Cardiac muscle cell (in vitro differentiated cells and primary cell): ENCODE measurements at regions not wholly inside any gene's neighbourhood (a gene's known extent, or its start where the extent isn't known, plus 50 kb on each side); places are given as distances from the start of the nearest gene placed in this dataset.

Experiments used
- DNase-seq, 2 donors: peaks; one replicate each; pipeline versions ENCODE4 v3.0.0 to v3.0.0-alpha.2; 2010 to 2017; ENCODE audit warnings: low read depth in 1 of 2, low spot score in 1 of 2
- H3K27ac ChIP-seq: fragments of 200-600 bp; sonication (generic); 2 replicates; pipeline ENCODE4 v1.5.1; 2016
- H3K27me3 ChIP-seq: fragments of 200-600 bp; sonication (generic); 2 replicates; pipeline ENCODE4 v1.6.0; 2016; ENCODE audit warnings: control low read depth
- H3K36me3 ChIP-seq: fragments of 200-600 bp; sonication (generic); 2 replicates; pipeline ENCODE4 v1.5.1; 2016; ENCODE audit warnings: control low read depth
- H3K4me1 ChIP-seq: fragments of 200-600 bp; sonication (generic); 2 replicates; pipeline ENCODE4 v1.8.1; 2017; ENCODE audit warnings: low read depth, mild to moderate bottlenecking, mixed run types
- H3K4me3 ChIP-seq: fragments of 200-600 bp; sonication (generic); 2 replicates; pipeline ENCODE4 v1.5.1; 2016; ENCODE audit warnings: mild to moderate bottlenecking
- H3K9me3 ChIP-seq: fragments of 200-600 bp; sonication (generic); 2 replicates; pipeline ENCODE4 v1.5.1; 2017; ENCODE audit warnings: low read depth, mild to moderate bottlenecking, control low read depth
- CTCF ChIP-seq: IDR thresholded peaks from 2 replicates; pipeline ENCODE4 v1.5.1; 2012; ENCODE audit warnings: low read depth, mild to moderate bottlenecking, low read length

- H3K27me3 ChIP-seq = no peaks in the 10 kb centered on the region
- no peak overlapping the region for H3K27ac ChIP-seq
- no peak for TF ChIP-seq CTCF
- H3K4me1 ChIP-seq = no peaks in the 10 kb centered on the region
- no peaks in the 10 kb centered on the region for H3K36me3 ChIP-seq
- H3K4me3 ChIP-seq = no peak overlapping the region
- DNase-seq = no peak
- no peaks in the 10 kb centered on the region for H3K9me3 ChIP-seq
Observed at GRCh38 chr1:4549930-4550329, 104.5 kb upstream of the AJAP1 start.

GRCh38 chr1:4550941-4551340, 103.5 kb upstream of the AJAP1 start:
- no peaks in the 10 kb centered on the region for H3K36me3 ChIP-seq
- H3K27me3 ChIP-seq = no peaks in the 10 kb centered on the region
- no peak overlapping the region for H3K4me3 ChIP-seq
- no peak for TF ChIP-seq CTCF
- no peaks in the 10 kb centered on the region for H3K4me1 ChIP-seq
- no peak overlapping the region for H3K27ac ChIP-seq
- H3K9me3 ChIP-seq = no peaks in the 10 kb centered on the region
- DNase-seq = no peak

GRCh38 chr1:4551706-4552105, 102.7 kb upstream of the AJAP1 start:
- Histone ChIP-seq H3K9me3 (no peaks in the 10 kb centered on the region), H3K4me1 (no peaks in the 10 kb centered on the region), H3K27ac (no peak overlapping the region), H3K27me3 (no peaks in the 10 kb centered on the region), H3K4me3 (no peak overlapping the region), H3K36me3 (no peaks in the 10 kb centered on the region)
- DNase-seq = no peak
- TF ChIP-seq CTCF = no peak

- no peak for DNase-seq
- Histone ChIP-seq H3K4me1 (no peaks in the 10 kb centered on the region), H3K4me3 (no peak overlapping the region), H3K27ac (no peak overlapping the region), H3K36me3 (no peaks in the 10 kb centered on the region), H3K27me3 (no peaks in the 10 kb centered on the region), H3K9me3 (no peaks in the 10 kb centered on the region)
- no peak for TF ChIP-seq CTCF
Observed at GRCh38 chr1:4553761-4554160, 100.6 kb upstream of the AJAP1 start.

GRCh38 chr1:4554271-4554865, 100.0 kb upstream of the AJAP1 start:
- Histone ChIP-seq H3K36me3 (no peaks in the 10 kb centered on the region), H3K9me3 (no peaks in the 10 kb centered on the region), H3K27me3 (no peaks in the 10 kb centered on the region), H3K4me3 (no peak overlapping the region), H3K4me1 (no peaks in the 10 kb centered on the region), H3K27ac (no peak overlapping the region)
- TF ChIP-seq CTCF = no peak
- no peak for DNase-seq

GRCh38 chr1:4557949-4558348, 96.5 kb upstream of the AJAP1 start:
- Histone ChIP-seq H3K9me3 (no peaks in the 10 kb centered on the region), H3K4me3 (no peak overlapping the region), H3K4me1 (no peaks in the 10 kb centered on the region), H3K36me3 (no peaks in the 10 kb centered on the region), H3K27ac (no peak overlapping the region), H3K27me3 (no peaks in the 10 kb centered on the region)
- TF ChIP-seq CTCF = no peak
- DNase-seq = no peak
